GM03348 (cell line): ENCODE measurements at regions not wholly inside any gene's neighbourhood (a gene's known extent, or its start where the extent isn't known, plus 50 kb on each side); places are given as distances from the start of the nearest gene placed in this dataset.
A peak's percentile ranks its signal among the peaks of the same experiment; 100 is the strongest.
"Not testable (repeated sequence)": the region's sequence is repeated elsewhere in the genome, so short reads cannot be mapped to it uniquely, and the experiment has no call there.

Source experiments
- DNase-seq: peaks from one replicate; pipeline ENCODE4 v3.0.0; 2012; ENCODE audit warnings: low spot score

DNA sequence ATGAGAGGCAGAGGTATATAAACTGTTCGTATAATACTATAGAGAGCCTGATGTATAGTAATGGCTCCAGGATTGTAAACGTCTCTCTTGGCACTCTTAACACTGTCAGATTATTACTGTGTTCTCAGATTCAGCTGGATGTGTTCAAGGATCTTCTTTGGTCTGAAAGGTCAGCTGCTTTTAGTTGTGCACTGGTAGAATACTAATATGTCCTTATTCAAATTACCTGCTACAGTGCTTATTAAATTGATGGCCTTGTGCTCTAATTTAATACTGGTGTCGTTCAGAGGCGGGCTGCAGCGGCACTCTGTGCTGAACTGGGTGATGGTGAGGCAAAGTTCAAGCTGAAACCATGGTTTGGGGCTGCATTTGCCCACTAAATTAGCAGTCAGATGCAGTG lies 216.7 kb upstream of the ARRDC3 start:
- DNase-seq: no peak

DNA sequence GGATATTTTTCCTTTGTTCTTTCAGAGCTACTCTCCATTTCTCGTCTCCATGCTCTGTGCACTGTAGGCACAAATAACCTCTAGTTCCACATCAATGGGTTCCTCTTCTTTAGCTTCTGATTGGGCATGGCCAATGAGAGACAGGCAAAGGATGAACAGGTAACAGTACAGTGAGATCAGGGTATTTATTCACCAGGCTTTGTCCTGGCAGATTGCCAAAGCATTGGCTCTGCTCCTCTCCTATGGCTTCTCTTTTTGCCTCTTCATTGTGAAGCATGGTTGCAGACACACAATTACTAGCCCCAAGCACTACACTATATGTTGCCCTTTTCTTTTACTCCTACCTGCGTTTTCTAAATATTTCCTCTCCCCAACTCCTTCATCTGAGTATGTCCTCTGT lies 215.1 kb upstream of the ARRDC3 start:
- DNase-seq: no peak

- no peak for DNase-seq
These were observed 212.3 kb upstream of the ARRDC3 start for GRCh38 chr5:91595424-91595823.

DNA sequence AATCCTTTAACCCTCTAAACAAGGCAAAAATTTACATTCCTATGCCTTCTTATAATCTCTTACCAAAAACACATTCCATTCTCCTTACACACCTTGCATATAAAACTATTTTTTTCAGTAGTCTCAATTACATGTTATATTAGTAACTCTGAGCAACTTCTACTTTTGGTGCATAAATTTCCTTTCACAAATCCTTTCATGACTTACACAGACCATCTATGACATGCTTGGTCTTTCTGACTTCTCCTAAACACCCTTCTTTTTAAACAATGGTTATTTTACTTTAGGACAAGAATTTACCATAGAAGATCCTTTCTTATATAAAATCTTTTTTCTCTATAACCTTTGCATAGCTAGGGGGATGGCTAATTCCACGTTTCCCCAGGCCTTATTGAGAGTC lies 208.0 kb upstream of the ARRDC3 start:
- DNase-seq: no peak

DNA sequence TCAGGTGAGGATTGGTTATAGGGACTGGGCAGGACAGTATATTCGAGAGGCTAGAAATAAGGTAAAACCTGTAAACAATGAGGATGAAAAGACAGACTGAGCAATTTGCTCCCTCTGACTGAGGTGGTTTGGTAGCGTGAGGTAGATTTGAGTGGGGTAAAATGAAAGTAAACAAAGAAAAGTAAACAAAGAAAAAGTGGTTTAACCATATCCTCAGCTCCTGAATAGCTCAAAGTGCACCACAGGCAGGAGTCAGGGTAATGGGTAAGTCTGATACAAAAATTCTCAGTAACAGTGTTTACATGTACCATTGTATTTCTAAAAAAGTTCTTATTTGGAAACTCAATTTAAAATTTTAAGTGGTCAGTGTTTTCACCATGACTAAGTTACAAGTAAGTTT lies 203.1 kb upstream of the ARRDC3 start:
- DNase-seq: no peak

- DNase-seq: no peak
These were observed 201.2 kb upstream of the ARRDC3 start for GRCh38 chr5:91584352-91584751.

GRCh38 chr5:91566012-91566411 lies 182.9 kb upstream of the ARRDC3 start:
- not testable (repeated sequence) for DNase-seq

DNA sequence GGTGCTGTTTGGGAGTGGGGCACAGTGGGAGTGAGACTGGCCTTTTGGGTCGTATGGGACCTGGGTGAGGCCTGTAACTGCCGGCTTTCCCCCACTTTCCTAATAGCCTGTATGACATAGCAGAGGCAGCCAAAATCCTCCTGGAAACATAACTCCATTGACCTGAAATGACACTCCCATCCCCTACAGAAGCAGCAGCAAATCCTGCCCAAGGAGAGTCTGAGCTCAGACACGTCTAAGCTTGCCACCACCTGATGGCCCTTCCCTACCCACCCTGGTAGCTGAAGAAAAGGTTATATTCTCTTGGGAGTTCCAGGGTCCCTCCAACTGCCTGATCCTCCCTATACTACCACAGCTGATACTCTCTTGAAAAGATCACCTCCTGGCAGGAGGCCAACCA lies 179.8 kb upstream of the ARRDC3 start:
- DNase-seq: no peak

DNA sequence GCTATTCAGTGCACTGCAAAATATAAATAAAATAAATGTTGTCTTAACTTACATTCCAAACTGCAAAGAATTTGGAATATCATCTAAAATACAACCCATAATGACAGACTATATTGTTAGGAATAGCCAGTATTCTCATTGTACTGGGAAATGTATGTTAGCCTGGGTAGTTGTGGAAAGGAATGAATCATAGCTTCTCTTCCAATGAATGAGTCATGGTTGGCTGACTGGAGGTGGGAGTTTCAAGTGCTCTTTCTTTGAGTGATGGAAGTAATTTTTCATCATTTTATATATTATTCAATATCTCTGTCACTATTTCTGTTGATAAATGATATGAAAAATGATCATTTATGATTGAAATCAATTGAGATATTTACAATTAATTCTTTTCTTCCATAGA lies 158.6 kb upstream of the ARRDC3 start:
- DNase-seq: no peak

GRCh38 chr5:91538179-91538578 lies 155.1 kb upstream of the ARRDC3 start:
- no peak for DNase-seq

DNA sequence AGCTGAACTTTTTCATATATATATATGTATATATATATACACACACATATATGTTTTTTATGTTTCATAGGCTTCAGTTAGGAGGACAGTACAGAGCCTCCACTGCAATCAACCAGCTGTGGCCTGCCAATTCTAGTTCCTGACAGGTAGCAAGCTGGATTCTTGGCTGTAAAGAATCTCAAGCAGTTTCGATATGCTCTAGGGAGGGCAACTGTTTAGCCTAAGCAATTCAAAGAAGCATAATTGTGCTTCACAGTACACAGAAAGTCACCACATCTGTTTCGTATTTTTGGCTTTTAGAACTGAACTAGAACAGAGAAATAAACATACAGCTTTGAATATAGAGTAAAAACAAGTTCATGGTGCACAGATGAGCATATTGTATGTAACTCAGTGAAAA lies 152.4 kb upstream of the ARRDC3 start:
- no peak for DNase-seq

GRCh38 chr5:91534332-91534731 lies 151.2 kb upstream of the ARRDC3 start:
- no peak for DNase-seq

- no peak for DNase-seq
These were observed 149.7 kb upstream of the ARRDC3 start for GRCh38 chr5:91532779-91533178.

DNA sequence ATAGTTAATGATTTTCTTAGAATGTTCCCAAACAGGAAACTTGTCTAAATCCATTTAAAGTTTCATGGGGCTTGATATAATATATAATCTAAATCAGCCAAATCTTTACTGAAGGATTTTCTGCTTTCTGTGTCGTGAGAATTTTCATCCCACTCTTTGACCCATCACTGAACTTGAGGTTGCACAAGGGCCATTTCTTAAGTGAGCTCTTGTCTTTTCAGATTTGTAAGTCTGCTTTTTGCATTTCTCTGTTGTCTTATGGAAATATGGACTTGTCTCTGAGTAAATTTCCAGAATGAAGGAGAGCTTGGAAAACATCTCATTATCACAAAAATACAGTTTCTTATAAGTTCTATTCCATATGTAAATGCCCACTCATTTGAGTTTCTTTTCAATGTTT lies 149.2 kb upstream of the ARRDC3 start:
- no peak for DNase-seq

GRCh38 chr5:91528831-91529230 lies 145.7 kb upstream of the ARRDC3 start:
- no peak for DNase-seq

- no peak for DNase-seq
These were observed 138.7 kb upstream of the ARRDC3 start for GRCh38 chr5:91521785-91522184.

DNA sequence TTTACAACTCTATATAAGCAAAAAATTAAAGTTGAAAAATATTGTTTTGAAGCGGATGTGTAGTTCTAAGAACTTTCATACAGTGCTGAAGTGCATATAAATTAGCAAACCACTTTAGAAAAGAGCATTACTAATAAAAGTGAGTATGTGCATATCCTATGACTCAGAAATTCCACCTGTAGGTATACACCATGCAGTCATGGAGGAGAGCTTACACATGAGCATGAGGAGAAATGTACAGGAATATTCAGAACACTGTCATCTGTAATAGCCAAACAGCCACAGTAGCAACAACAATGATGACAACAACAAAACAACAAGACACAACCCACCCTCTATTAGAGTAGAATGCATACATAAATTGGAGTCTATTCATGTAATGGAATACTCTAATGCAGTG lies 138.2 kb upstream of the ARRDC3 start:
- no peak for DNase-seq

- DNase-seq: no peak
These were observed 131.3 kb upstream of the ARRDC3 start for GRCh38 chr5:91514400-91514799.

- no peak for DNase-seq
These were observed 120.2 kb upstream of the ARRDC3 start for GRCh38 chr5:91503321-91503720.

- DNase-seq: no peak
These were observed 117.6 kb upstream of the ARRDC3 start for GRCh38 chr5:91500758-91501157.

DNA sequence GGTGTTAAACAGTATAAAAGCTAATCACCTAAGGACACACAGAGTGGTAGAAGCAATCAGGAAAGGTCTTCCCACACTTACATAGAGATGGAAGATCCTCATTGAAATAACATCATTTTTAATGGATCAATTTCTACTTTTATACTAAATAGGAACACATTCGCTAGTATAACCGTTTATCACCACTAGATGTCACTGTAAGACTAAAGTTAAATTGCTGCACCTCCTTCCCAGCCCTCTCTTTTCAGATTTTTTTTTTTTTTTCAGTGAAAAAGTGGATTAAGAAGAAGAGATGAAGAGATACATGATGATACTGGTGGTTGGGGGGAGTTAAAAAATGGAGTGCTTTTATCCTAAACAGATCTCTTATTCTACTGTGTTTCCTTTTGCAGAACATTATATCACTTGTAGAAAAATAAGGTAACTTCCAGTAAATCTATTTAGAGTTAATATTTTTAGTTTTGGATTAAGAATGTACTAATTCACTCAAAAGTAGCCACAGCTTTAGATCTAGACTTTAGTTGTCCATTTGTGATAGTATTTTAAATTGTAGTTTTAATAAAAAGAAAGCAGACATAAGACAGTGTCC lies 116.9 kb upstream of the ARRDC3 start:
- DNase-seq: peak; percentile 59

- no peak for DNase-seq
These were observed 112.6 kb upstream of the ARRDC3 start for GRCh38 chr5:91495699-91496098.

DNA sequence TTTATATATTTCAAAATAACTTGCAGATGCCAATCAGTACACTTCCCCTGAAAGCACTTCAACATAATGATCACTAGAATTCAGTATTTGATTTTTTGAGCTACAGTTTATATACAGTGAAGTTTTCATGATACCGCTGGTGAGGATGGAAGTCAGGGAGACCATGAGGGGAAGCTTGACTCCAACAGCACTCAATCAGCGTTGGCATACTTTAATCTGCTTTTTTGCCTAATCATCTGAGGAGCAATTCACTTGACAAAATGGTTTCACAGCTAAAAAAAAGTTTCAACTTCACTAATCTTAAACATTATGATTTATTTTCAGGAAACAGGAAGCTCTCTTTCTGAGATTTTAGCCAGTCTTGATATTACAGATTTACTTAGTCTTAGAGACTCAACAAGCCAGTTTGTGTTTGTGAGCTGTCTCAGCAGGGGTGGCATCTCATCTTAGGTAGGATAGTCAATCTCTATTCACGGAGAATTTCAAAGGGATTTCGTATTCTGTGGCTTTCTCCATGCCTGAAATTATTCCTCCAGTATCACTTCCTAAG lies 111.4 kb upstream of the ARRDC3 start:
- no peak for DNase-seq

GRCh38 chr5:91493086-91493485 lies 110.0 kb upstream of the ARRDC3 start:
- DNase-seq: no peak

DNA sequence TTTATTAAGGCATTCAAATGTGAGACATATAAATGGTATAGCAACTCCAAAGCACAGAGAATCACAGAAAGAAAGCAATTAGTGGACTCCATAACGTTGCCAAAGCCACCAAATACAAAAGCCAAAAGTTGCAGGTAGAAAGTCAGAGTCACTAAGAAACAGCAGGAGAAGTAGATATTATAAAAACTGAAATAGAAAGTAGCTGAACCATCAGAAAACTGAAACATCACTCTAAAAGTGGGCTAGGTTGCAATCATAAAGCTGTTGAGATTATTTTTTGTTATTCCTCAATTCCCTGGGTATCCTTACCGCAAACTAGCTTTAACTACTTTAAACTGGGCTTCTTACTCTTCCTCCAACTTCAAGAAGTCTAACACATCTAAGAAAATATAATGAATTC lies 108.1 kb upstream of the ARRDC3 start:
- DNase-seq: no peak
